GM19035 (cell line): ENCODE measurements at regions not wholly inside any gene's neighbourhood (a gene's known extent, or its start where the extent isn't known, plus 50 kb on each side); places are given as distances from the start of the nearest gene placed in this dataset.

Experiments
- ATAC-seq: cut with Tn5 transposase; IDR thresholded peaks from one replicate; pipeline ENCODE4 v1.9.1; 2021; ENCODE audit not compliant: unreplicated experiment

DNA sequence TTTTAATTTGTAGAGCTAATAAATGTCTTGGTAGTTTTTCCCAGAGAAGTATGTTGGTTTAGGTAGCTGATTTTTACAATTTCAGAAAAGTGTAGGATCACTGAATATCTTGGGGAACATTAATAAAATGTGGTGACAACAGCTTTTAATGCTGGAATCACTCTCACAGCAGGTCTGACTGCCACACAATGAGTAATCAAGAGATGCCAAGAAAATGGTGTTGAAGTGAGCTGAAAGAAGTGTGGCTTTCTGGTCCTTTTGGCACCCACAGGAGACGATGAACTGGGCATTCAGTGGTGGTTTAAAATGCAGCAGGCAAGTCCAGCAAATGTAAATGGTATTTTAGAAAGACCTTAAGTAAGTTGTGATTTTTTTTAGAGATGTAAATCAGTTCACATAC, 175.8 kb downstream of the CBLN2 start:
- ATAC-seq = no peak

GRCh38 chr18:72360634-72361033, 183.5 kb downstream of the CBLN2 start:
- ATAC-seq = no peak

- no peak for ATAC-seq
Observed at GRCh38 chr18:72342933-72343332, 201.2 kb downstream of the CBLN2 start.

GRCh38 chr18:72339976-72340375, 204.2 kb downstream of the CBLN2 start:
- no peak for ATAC-seq

DNA sequence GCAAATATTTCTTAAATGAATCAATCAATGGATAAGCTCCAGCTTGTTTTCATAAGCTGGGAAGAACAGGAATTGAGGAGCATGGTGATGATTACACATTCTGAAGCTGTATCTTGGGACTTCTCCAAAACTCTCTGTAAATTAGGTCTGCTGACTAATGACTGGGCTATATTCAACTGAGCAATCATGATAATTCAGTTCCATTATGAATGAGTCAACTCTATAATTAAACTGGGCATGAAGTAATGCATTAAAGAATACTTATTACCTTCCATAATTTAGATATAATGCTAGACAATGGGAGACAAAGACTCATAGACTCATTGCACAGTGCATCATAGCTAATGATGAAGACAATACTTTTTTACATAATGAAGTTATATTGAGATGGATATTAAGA, 207.4 kb downstream of the CBLN2 start:
- ATAC-seq = no peak

GRCh38 chr18:72329533-72329932, 214.6 kb downstream of the CBLN2 start:
- no peak for ATAC-seq

DNA sequence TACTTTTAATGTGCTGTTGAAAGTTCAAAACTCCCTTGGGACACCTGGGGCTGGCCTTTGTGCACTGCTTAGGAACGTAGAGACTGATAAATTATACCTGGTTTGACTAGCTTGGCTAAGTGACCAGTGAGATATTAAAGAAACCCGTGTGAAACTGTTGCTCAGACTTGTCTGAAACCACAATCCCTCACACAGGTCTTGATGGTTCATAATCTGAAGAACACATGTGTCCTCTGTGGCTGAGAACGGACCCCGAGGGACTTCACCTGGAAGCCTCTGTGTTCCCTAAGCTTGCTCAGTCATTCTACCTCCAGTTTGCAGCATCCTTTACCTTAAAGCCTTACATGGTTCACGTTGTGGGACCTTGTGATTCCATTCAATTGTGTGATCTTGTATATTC, 218.8 kb downstream of the CBLN2 start:
- no peak for ATAC-seq

DNA sequence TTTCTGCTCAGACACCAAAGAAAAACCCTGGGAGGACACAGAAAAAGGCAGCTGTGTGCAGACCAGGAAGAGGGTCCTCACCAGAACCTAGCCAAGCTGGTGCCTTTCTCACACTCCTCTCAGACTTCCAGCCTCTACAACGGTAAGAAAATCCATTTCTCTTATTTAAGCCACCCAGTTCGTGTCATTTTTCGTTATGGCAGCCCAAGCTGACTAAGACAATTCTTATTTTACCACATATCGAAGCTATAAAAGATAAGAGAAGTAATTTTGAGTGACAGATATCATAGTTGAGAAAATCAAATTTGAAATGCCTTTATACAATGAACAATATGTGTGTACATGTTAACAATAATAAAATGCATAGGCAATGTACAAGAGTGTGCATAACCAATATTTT, 219.5 kb downstream of the CBLN2 start:
- ATAC-seq = no peak

DNA sequence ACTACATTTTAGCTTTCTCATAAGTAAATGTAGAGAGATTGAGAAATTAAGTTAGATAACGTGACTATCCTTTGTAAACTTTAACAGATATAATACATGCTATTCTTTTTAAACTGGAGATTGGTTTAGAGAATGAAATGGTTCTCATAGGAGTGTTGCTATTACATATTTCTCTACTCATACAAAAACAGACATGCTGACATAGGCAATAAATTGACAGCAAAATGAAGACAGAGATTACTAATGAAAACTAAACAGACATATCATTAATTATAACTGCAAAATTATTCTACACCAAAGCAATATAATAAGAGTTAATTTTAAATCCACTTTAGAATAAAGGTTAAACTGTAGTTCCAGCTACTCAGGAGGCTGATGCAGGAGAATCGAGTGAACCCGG, 227.6 kb downstream of the CBLN2 start:
- ATAC-seq = no peak

GRCh38 chr18:72283148-72283925, 260.8 kb downstream of the CBLN2 start:
- ATAC-seq = no peak

- ATAC-seq = no peak
Observed at GRCh38 chr18:72273025-72273424, 271.1 kb downstream of the CBLN2 start.

DNA sequence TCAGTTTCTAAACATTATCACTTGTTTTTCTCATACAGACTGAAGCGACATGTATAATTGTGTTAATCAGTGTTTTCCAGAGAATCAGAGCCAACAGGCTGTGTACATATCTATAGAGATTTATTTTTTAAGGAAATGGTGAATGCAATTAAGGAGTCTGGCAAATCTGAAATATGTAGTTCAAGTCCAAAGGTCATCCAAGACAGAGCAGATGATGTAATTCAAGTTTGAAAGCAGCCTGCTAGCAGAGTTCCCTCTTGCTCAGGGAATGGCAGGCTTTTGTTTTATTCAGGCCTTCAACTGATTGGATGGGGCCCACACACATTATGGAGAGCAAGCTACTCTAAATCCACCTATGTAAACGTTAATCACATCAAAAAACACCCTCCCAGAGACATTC, 282.6 kb downstream of the CBLN2 start:
- ATAC-seq = no peak

DNA sequence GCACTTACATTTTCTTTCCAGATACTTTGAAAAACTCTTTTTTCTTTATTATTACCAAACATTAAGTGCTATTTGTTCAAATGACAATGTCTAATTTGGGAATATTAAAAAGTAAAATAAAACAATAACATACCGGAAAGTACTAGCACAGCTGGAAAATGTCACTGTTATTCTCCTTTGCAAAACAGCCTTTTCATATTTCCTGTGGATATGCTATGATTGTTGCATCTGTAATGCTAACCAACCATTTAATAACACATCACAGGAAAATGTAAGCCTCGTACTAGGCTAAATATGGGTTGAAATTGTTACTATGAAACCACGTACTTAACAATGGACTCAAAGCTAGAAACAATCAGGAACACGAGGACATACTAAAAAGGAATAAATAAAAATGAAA, 298.1 kb downstream of the CBLN2 start:
- no peak for ATAC-seq

GRCh38 chr18:72235422-72235821, 308.7 kb downstream of the CBLN2 start:
- ATAC-seq = no peak

DNA sequence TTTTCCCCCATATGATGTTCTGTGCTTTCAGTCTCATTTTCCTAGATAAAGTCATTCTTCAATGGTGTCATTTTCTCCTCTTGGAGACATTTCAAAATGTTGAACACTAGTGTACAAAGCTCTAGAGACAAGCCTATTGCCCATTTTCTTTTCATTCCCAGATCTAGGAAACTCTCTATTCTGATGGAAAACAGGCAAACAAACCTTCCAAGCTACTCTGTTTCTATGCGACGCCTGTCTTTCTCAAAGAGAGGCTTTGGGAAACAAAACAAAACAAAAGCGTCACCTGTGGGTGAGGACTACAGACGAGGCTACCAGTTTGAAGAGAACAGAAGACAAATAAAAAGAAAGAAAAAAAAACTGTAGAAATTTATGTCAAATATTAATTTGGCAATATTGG, 311.0 kb downstream of the CBLN2 start:
- ATAC-seq = no peak

DNA sequence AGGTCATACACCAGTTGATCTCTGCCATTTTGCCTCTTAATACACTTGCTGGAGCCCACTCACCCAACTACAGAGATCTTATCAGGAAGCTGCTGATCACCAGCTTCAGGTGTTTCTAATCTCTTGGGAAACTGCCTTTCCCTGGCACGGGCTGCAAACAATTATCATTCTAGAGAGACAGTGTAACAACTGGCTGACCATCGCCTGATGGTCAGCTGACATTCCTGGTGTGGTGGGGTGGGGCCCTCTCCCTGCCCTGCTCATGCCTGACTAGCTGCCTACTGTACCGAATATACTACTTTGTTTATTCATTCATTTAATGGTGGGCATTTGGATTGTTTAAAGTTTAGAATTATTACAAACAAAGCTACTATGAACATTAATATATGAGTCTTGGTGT, 311.5 kb downstream of the CBLN2 start:
- no peak for ATAC-seq

GRCh38 chr18:72225958-72226357, 318.2 kb downstream of the CBLN2 start:
- ATAC-seq = no peak

DNA sequence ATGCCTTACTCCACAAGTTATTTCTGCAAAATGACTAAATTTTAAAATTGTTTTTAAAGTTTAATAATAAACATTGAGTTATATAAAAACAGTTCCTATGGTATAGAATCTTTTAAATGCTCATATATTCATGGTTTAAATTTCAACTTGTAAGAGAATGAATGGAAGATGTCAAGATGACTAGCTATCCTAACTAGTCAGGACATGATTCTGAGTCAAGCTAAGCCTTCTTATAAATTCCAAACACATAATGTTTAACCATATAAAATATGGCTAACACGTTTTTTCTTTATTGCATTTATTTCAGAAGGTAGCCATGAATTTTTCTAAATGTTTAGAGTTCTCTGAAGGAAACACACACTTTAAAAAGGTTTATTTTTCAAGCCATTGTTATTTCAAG, 320.4 kb downstream of the CBLN2 start:
- ATAC-seq = no peak

- no peak for ATAC-seq
Observed at GRCh38 chr18:72208920-72209676, 335.0 kb downstream of the CBLN2 start.

DNA sequence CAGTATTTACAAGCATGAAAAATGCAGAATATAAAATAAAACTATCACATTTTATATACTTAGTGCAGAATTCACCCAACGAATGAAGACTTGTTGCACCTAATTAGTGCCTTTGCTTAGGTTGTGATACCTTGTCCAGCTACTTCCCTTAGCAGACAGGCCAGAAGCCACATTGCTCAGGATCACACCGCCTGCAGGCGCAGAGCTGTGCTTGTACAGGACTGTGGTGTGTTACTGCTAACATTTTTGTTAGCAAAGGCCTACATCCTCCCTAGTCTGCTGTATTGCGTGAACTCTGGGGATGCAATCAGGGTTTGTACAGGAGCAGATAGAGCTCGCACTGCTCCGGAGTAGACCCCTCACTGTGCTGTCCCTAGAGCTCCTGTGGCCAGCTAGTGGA, 336.9 kb downstream of the CBLN2 start:
- ATAC-seq = no peak

- ATAC-seq = no peak
Observed at GRCh38 chr18:72206814-72207213, 337.3 kb downstream of the CBLN2 start.

- ATAC-seq = no peak
Observed at GRCh38 chr18:72201032-72201431, 343.1 kb downstream of the CBLN2 start.

DNA sequence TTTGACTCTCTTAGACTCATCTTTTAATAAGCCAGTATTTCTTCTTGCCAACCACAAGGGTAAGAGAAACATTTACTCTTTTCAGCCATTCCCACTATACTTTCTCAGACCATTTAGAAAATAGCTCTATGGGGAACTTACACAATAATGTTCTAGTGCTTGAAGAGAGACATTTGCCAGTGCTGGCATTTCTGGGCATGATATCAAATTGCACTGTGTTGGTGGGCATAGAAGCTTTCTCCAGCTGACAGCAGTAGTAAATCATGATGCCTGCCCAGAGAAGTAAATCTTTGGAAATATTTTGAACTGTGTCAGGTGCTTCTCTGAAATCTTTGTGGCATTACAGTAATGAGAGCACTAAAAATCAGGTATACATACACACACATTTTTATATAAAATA, 346.6 kb downstream of the CBLN2 start:
- no peak for ATAC-seq
